ENCODE measurements at regions not wholly inside any gene's neighbourhood (a gene's known extent, or its start where the extent isn't known, plus 50 kb on each side); places are given as distances from the start of the nearest gene placed in this dataset.
"Not testable (repeated sequence)": the region's sequence is repeated elsewhere in the genome, so short reads cannot be mapped to it uniquely, and the experiment has no call there.

GRCh38 chr21:22806278-22806677, 1808.1 kb downstream of the NCAM2 start:
- DNase-seq = no peak
- no peak for TF ChIP-seq POLR2A (IDR thresholded peaks at IDR 0.05; ENCODE audit: low read length)
- no peak for TF ChIP-seq GATA1 (IDR thresholded peaks at IDR 0.05; ENCODE audit: low read depth, low read length)

GRCh38 chr21:22813201-22813600, 1815.0 kb downstream of the NCAM2 start:
- no peak for DNase-seq

GRCh38 chr21:22818681-22819485, 1820.7 kb downstream of the NCAM2 start:
- DNase-seq = not testable (repeated sequence)

More at GRCh38 chr21:22813201-22813600, 1815.0 kb downstream of the NCAM2 start:
- no peak for TF ChIP-seq POLR2A (IDR thresholded peaks at IDR 0.05; ENCODE audit: low read length)
- TF ChIP-seq GATA1 (IDR thresholded peaks at IDR 0.05; ENCODE audit: low read depth, low read length) = no peak

GRCh38 chr21:22827422-22827821, 1829.2 kb downstream of the NCAM2 start:
- no peak for TF ChIP-seq GATA1 (IDR thresholded peaks at IDR 0.05; ENCODE audit: low read depth, low read length)
- TF ChIP-seq POLR2A (IDR thresholded peaks at IDR 0.05; ENCODE audit: low read length) = no peak
- no peak for DNase-seq

GRCh38 chr21:22842875-22843274, 1844.7 kb downstream of the NCAM2 start:
- no peak for TF ChIP-seq POLR2A (IDR thresholded peaks at IDR 0.05; ENCODE audit: low read length)
- no peak for TF ChIP-seq GATA1 (IDR thresholded peaks at IDR 0.05; ENCODE audit: low read depth, low read length)
- no peak for DNase-seq

- no peak for DNase-seq
- TF ChIP-seq GATA1 (IDR thresholded peaks at IDR 0.05; ENCODE audit: low read depth, low read length) (no peak), POLR2A (IDR thresholded peaks at IDR 0.05; ENCODE audit: low read length) (no peak)
These were observed 1857.4 kb downstream of the NCAM2 start for GRCh38 chr21:22855581-22855980.

GRCh38 chr21:22871692-22872091, 1873.5 kb downstream of the NCAM2 start:
- no peak for DNase-seq
- TF ChIP-seq GATA1 (IDR thresholded peaks at IDR 0.05; ENCODE audit: low read depth, low read length) (no peak), POLR2A (IDR thresholded peaks at IDR 0.05; ENCODE audit: low read length) (no peak)

- DNase-seq = no peak
- TF ChIP-seq GATA1 (IDR thresholded peaks at IDR 0.05; ENCODE audit: low read depth, low read length) = no peak
- TF ChIP-seq POLR2A (IDR thresholded peaks at IDR 0.05; ENCODE audit: low read length) = no peak
These were observed 1882.4 kb downstream of the NCAM2 start for GRCh38 chr21:22880573-22880972.

GRCh38 chr21:22881131-22881530, 1882.9 kb downstream of the NCAM2 start:
- no peak for DNase-seq
- TF ChIP-seq POLR2A (IDR thresholded peaks at IDR 0.05; ENCODE audit: low read length) (no peak), GATA1 (IDR thresholded peaks at IDR 0.05; ENCODE audit: low read depth, low read length) (no peak)

- DNase-seq = no peak
These were observed 1886.9 kb downstream of the NCAM2 start for GRCh38 chr21:22885079-22885478.

GRCh38 chr21:22885614-22886013, 1887.4 kb downstream of the NCAM2 start:
- DNase-seq = no peak
- no peak for TF ChIP-seq POLR2A (IDR thresholded peaks at IDR 0.05; ENCODE audit: low read length)
- no peak for TF ChIP-seq GATA1 (IDR thresholded peaks at IDR 0.05; ENCODE audit: low read depth, low read length)

More at GRCh38 chr21:22885079-22885478, 1886.9 kb downstream of the NCAM2 start:
- TF ChIP-seq GATA1 (IDR thresholded peaks at IDR 0.05; ENCODE audit: low read depth, low read length) (no peak), POLR2A (IDR thresholded peaks at IDR 0.05; ENCODE audit: low read length) (no peak)

GRCh38 chr21:22889445-22889844, 1891.2 kb downstream of the NCAM2 start:
- no peak for DNase-seq
- TF ChIP-seq POLR2A (IDR thresholded peaks at IDR 0.05; ENCODE audit: low read length) (no peak), GATA1 (IDR thresholded peaks at IDR 0.05; ENCODE audit: low read depth, low read length) (no peak)

- TF ChIP-seq GATA1 (IDR thresholded peaks at IDR 0.05; ENCODE audit: low read depth, low read length) = no peak
- DNase-seq = no peak
These were observed 1892.4 kb downstream of the NCAM2 start for GRCh38 chr21:22890656-22891055.

- no peak for DNase-seq
- no peak for TF ChIP-seq POLR2A (IDR thresholded peaks at IDR 0.05; ENCODE audit: low read length)
- TF ChIP-seq GATA1 (IDR thresholded peaks at IDR 0.05; ENCODE audit: low read depth, low read length) = no peak
These were observed 1893.8 kb downstream of the NCAM2 start for GRCh38 chr21:22892028-22892427.

- TF ChIP-seq POLR2A (IDR thresholded peaks at IDR 0.05; ENCODE audit: low read length) = no peak
- no peak for TF ChIP-seq GATA1 (IDR thresholded peaks at IDR 0.05; ENCODE audit: low read depth, low read length)
- no peak for DNase-seq
These were observed 1894.5 kb downstream of the NCAM2 start for GRCh38 chr21:22892740-22893139.
